Keratinocyte (primary cell): ENCODE measurements at regions not wholly inside any gene's neighbourhood (a gene's known extent, or its start where the extent isn't known, plus 50 kb on each side); places are given as distances from the start of the nearest gene placed in this dataset.

Experiments
- DNase-seq: peaks from one replicate; pipeline ENCODE4 v3.0.0-alpha.2; 2011; ENCODE audit warnings: low read depth, missing footprints, low spot score
- FAIRE-seq: peaks from 2 replicates; lab custom pipeline; 2011; peaks lifted over from hg19 to GRCh38; lab: Jason Lieb, UNC
- H2AFZ ChIP-seq: 2 replicates; pipeline ENCODE4 v1.6.0; 2012; ENCODE audit warnings: low read length, control low read depth, inconsistent platforms; ENCODE audit not compliant: control insufficient read depth
- H3K27ac ChIP-seq: 2 replicates; pipeline ENCODE4 v1.5.1; 2011; ENCODE audit warnings: low read length; ENCODE audit not compliant: control insufficient read depth, insufficient read depth
- H3K27me3 ChIP-seq: 3 replicates; pipeline ENCODE4 v1.6.0; 2011; ENCODE audit warnings: low read length; ENCODE audit not compliant: control insufficient read depth, insufficient read depth; ENCODE audit errors: extremely low read depth
- H3K36me3 ChIP-seq, 2 experiments: 2 replicates in 1 of 2; 3 replicates in 1 of 2; pipeline ENCODE4 v1.5.1; 2011; ENCODE audit warnings: low read length in 2 of 2, mild to moderate bottlenecking in 1 of 2; ENCODE audit not compliant: control insufficient read depth in 2 of 2, insufficient read depth in 2 of 2; ENCODE audit errors: extremely low read depth in 1 of 2
- H3K4me1 ChIP-seq: 3 replicates; pipeline ENCODE4 v1.5.1; 2011; ENCODE audit warnings: low read length; ENCODE audit not compliant: control insufficient read depth, insufficient read depth; ENCODE audit errors: extremely low read depth
- H3K4me2 ChIP-seq: 3 replicates; pipeline ENCODE4 v1.6.0; 2011; ENCODE audit warnings: low read depth, low read length; ENCODE audit not compliant: control insufficient read depth, insufficient read depth; ENCODE audit errors: extremely low read depth
- H3K4me3 ChIP-seq, 3 experiments: fragments of 200-600 bp in 1 of 3; sonication (generic) in 1 of 3; 2 replicates in 2 of 3; 3 replicates in 1 of 3; pipeline ENCODE4 v1.5.1; 2011 to 2016; ENCODE audit warnings: low read length in 3 of 3, mild to moderate bottlenecking in 3 of 3, control low read depth in 2 of 3, inconsistent platforms in 1 of 3, low read depth in 1 of 3, mixed read lengths in 1 of 3, mixed run types in 1 of 3, moderate library complexity in 1 of 3; ENCODE audit not compliant: control insufficient read depth in 2 of 3, insufficient read depth in 2 of 3; ENCODE audit errors: extremely low read depth in 1 of 3
- H3K79me2 ChIP-seq: 2 replicates; pipeline ENCODE4 v1.6.0; 2012; ENCODE audit warnings: low read length; ENCODE audit not compliant: control insufficient read depth, insufficient read depth
- H3K9ac ChIP-seq: 3 replicates; pipeline ENCODE4 v1.6.0; 2011; ENCODE audit warnings: low read length; ENCODE audit not compliant: control insufficient read depth, insufficient read depth; ENCODE audit errors: extremely low read depth
- H3K9me1 ChIP-seq: 3 replicates; pipeline ENCODE4 v1.6.0; 2011; ENCODE audit warnings: low read length; ENCODE audit not compliant: control insufficient read depth, insufficient read depth; ENCODE audit errors: extremely low read depth
- H3K9me3 ChIP-seq: 2 replicates; pipeline ENCODE4 v1.5.1; 2012; ENCODE audit warnings: low read depth, low read length; ENCODE audit not compliant: control insufficient read depth
- H4K20me1 ChIP-seq: 3 replicates; pipeline ENCODE4 v1.6.0; 2011; ENCODE audit warnings: low read length; ENCODE audit not compliant: control insufficient read depth, insufficient read depth; ENCODE audit errors: extremely low read depth
- CTCF ChIP-seq, 3 experiments: IDR thresholded peaks in 1 of 3; conservative IDR thresholded peaks in 1 of 3; optimal IDR thresholded peaks in 1 of 3; 2 replicates in 2 of 3; 3 replicates in 1 of 3; pipeline versions ENCODE3 to v1.5.1; 2011; ENCODE audit warnings: low read length in 3 of 3, mild to moderate bottlenecking in 3 of 3, moderate library complexity in 2 of 3, control low read depth in 1 of 3, inconsistent platforms in 1 of 3; ENCODE audit not compliant: insufficient read depth in 2 of 3; ENCODE audit errors: extremely low read depth in 1 of 3
- EZH2 ChIP-seq: IDR thresholded peaks from one replicate; pipeline ENCODE4 v1.6.1; 2012; ENCODE audit warnings: inconsistent platforms, mild to moderate bottlenecking, low read length, moderate library complexity
- dilution Hi-C: fragments of 300-500 bp; cut with MboI; formaldehyde crosslinking; loops from one replicate; pipeline ENCODE4 v1.7.0; 2020; ENCODE audit warnings: low sequenced_read_pairs; ENCODE audit not compliant: extremely low pct_ligation_motif_present

GRCh38 chr11:81112718-81113117, 1620.9 kb downstream of the FAM181B start:
- H3K27ac ChIP-seq = no peak overlapping the region

GRCh38 chr11:81104051-81104450, 1629.6 kb downstream of the FAM181B start:
- FAIRE-seq (no peak), DNase-seq (no peak)
- Histone ChIP-seq H3K4me1 (no peaks in the 10 kb centered on the region), H3K9me1 (no peaks in the 10 kb centered on the region), H3K27ac (no peak overlapping the region), H3K27me3 (no peaks in the 10 kb centered on the region), H3K9ac (no peak overlapping the region), H3K4me3 (no peak overlapping the region), H3K4me2 (no peak overlapping the region), H4K20me1 (no peaks in the 10 kb centered on the region), H3K79me2 (no peaks in the 10 kb centered on the region), H3K36me3 (no peaks in the 10 kb centered on the region), H2AFZ (no peak overlapping the region), H3K9me3 (no peaks in the 10 kb centered on the region)
- dilution Hi-C loops = no loop called here
- TF ChIP-seq CTCF (optimal IDR thresholded peaks at IDR 0.05 in 1 of 3, IDR thresholded peaks at IDR 0.05 in 1 of 3, conservative IDR thresholded peaks at IDR 0.05 in 1 of 3; ENCODE audit: extremely low read depth in 1 of 3, insufficient read depth in 2 of 3, low read length in 3 of 3) (no peak), EZH2 (no peak)

More at GRCh38 chr11:81112718-81113117, 1620.9 kb downstream of the FAM181B start:
- Histone ChIP-seq H3K36me3 (no peaks in the 10 kb centered on the region), H3K79me2 (no peaks in the 10 kb centered on the region), H3K9me1 (no peaks in the 10 kb centered on the region), H3K9me3 (no peaks in the 10 kb centered on the region), H3K27me3 (no peaks in the 10 kb centered on the region), H3K4me3 (no peak overlapping the region), H2AFZ (no peak overlapping the region), H3K4me1 (no peaks in the 10 kb centered on the region), H3K9ac (no peak overlapping the region), H4K20me1 (no peaks in the 10 kb centered on the region), H3K4me2 (no peak overlapping the region)
- TF ChIP-seq EZH2 = no peak
- TF ChIP-seq CTCF (optimal IDR thresholded peaks at IDR 0.05 in 1 of 3, IDR thresholded peaks at IDR 0.05 in 1 of 3, conservative IDR thresholded peaks at IDR 0.05 in 1 of 3; ENCODE audit: extremely low read depth in 1 of 3, insufficient read depth in 2 of 3, low read length in 3 of 3) = no peak
- dilution Hi-C loops = no loop called here
- DNase-seq (no peak), FAIRE-seq (no peak)
